SK-N-SH (cell line): ENCODE measurements at regions not wholly inside any gene's neighbourhood (a gene's known extent, or its start where the extent isn't known, plus 50 kb on each side); places are given as distances from the start of the nearest gene placed in this dataset.

ENCODE experiments used
- CTCF ChIA-PET: fragments of 300-600, 350-600 bp; formaldehyde crosslinking; extraction: SDS; loops from one replicate; lab custom pipeline; 2021; lab: Yijun Ruan, JAX
- POLR2A ChIA-PET: fragments of 350-600 bp; sonication (Branson Sonifier 250); formaldehyde crosslinking; extraction: SDS; loops from one replicate; lab custom pipeline; 2020; ENCODE audit warnings: antibody characterized with exemption, inconsistent platforms; lab: Yijun Ruan, JAX
- DNase-seq: peaks from one replicate; pipeline ENCODE4 v3.0.0; 2012
- H2AFZ ChIP-seq: fragments of 200-600 bp; sonication (generic); 2 replicates; pipeline ENCODE4 v1.8.1; 2016; ENCODE audit warnings: antibody characterized with exemption, mild to moderate bottlenecking, low read depth
- H3F3A ChIP-seq: fragments of 200-600 bp; sonication (generic); replicated peaks from 2 replicates; pipeline ENCODE3; 2016; ENCODE audit warnings: antibody characterized with exemption, mild to moderate bottlenecking; ENCODE audit not compliant: insufficient read depth
- H3K27ac ChIP-seq, 2 experiments: fragments of 200-500 bp in 1 of 2; fragments of 200-600 bp in 1 of 2; sonication (Bioruptor generic) in 1 of 2; sonication (generic), shearing (Covaris generic) in 1 of 2; 2 replicates each; pipeline versions ENCODE4 v1.5.1 to v1.6.1; 2014 to 2016; ENCODE audit warnings: low read depth in 2 of 2, inconsistent platforms in 1 of 2, low read length in 1 of 2, mild to moderate bottlenecking in 1 of 2, mixed read lengths in 1 of 2
- H3K27me3 ChIP-seq: fragments of 200-600 bp; sonication (generic), shearing (Covaris generic); 2 replicates; pipeline ENCODE4 v1.6.1; 2016; ENCODE audit warnings: mixed run types; ENCODE audit not compliant: insufficient read depth
- H3K36me3 ChIP-seq, 2 experiments: fragments of 200-500 bp in 1 of 2; fragments of 200-600 bp in 1 of 2; sonication (Bioruptor generic) in 1 of 2; sonication (generic) in 1 of 2; replicated peaks in 1 of 2; 2 replicates each; pipeline versions ENCODE3 to v1.5.1; 2014 to 2016; ENCODE audit warnings: low read length in 1 of 2, mild to moderate bottlenecking in 1 of 2; ENCODE audit not compliant: insufficient read depth in 2 of 2, control insufficient read depth in 1 of 2
- H3K4me1 ChIP-seq, 2 experiments: fragments of 200-500 bp in 1 of 2; fragments of 200-600 bp in 1 of 2; sonication (Bioruptor generic) in 1 of 2; sonication (generic), shearing (Covaris generic) in 1 of 2; 2 replicates each; pipeline versions ENCODE4 v1.5.1 to v1.6.1; 2014 to 2016; ENCODE audit warnings: low read depth in 1 of 2, low read length in 1 of 2, mixed run types in 1 of 2; ENCODE audit not compliant: insufficient read depth in 2 of 2, control insufficient read depth in 1 of 2
- H3K4me2 ChIP-seq: fragments of 200-600 bp; sonication (generic), shearing (Covaris generic); 2 replicates; pipeline ENCODE4 v1.6.1; 2017; ENCODE audit warnings: mixed run types
- H3K4me3 ChIP-seq, 2 experiments: fragments of 200-500 bp in 1 of 2; fragments of 200-600 bp in 1 of 2; sonication (Bioruptor generic) in 1 of 2; sonication (generic), shearing (Covaris generic) in 1 of 2; 2 replicates each; pipeline versions ENCODE4 v1.5.1 to v1.8.1; 2014 to 2016; ENCODE audit warnings: low read depth in 2 of 2, inconsistent platforms in 1 of 2, low read length in 1 of 2, mild to moderate bottlenecking in 1 of 2, mixed read lengths in 1 of 2, moderate library complexity in 1 of 2
- H3K79me2 ChIP-seq: fragments of 200-600 bp; sonication (generic); 2 replicates; pipeline ENCODE4 v1.8.1; 2017; ENCODE audit warnings: mild to moderate bottlenecking; ENCODE audit not compliant: insufficient read depth
- H3K9ac ChIP-seq: fragments of 200-600 bp; sonication (generic); 2 replicates; pipeline ENCODE4 v1.6.1; 2017; ENCODE audit warnings: mixed run types
- H3K9me2 ChIP-seq: fragments of 200-600 bp; sonication (generic); 2 replicates; pipeline ENCODE4 v1.6.1; 2017; ENCODE audit warnings: mixed run types
- H3K9me3 ChIP-seq: fragments of 200-600 bp; sonication (generic); 2 replicates; pipeline ENCODE4 v1.6.1; 2017; ENCODE audit warnings: mixed run types, mild to moderate bottlenecking, moderate library complexity
- H4K20me1 ChIP-seq: fragments of 200-600 bp; sonication (generic); 2 replicates; pipeline ENCODE4 v1.6.1; 2017; ENCODE audit warnings: mild to moderate bottlenecking, mixed run types; ENCODE audit not compliant: insufficient read depth
- EP300 ChIP-seq, 2 experiments: IDR thresholded peaks; 2 replicates each; pipeline versions ENCODE4 v1.4.0 to v1.6.1; 2012; ENCODE audit warnings: borderline replicate concordance in 1 of 2, low read depth in 1 of 2, low read length in 1 of 2
- EZH2phosphoT487 ChIP-seq: fragments of 200-600 bp; sonication (generic); IDR thresholded peaks from 2 replicates; pipeline ENCODE4 v1.6.1; 2017; ENCODE audit warnings: low read depth, mixed run types, mild to moderate bottlenecking, antibody characterized with exemption, moderate library complexity, borderline replicate concordance
- FOSL2 ChIP-seq: IDR thresholded peaks from 2 replicates; pipeline ENCODE4 v1.4.0; 2012; ENCODE audit warnings: low read depth, mild to moderate bottlenecking, moderate library complexity, borderline replicate concordance
- FOXM1 ChIP-seq: IDR thresholded peaks from 2 replicates; pipeline ENCODE4 v1.4.0; 2012; ENCODE audit warnings: low read depth, mild to moderate bottlenecking
- JUND ChIP-seq: IDR thresholded peaks from 2 replicates; pipeline ENCODE4 v1.4.0; 2012
- NFIC ChIP-seq: IDR thresholded peaks from 2 replicates; pipeline ENCODE4 v1.4.0; 2012; ENCODE audit warnings: borderline replicate concordance
- PBX3 ChIP-seq: IDR thresholded peaks from 2 replicates; pipeline ENCODE4; 2012
- RCOR1 ChIP-seq: fragments of 150-350 bp; IDR thresholded peaks from 2 replicates; pipeline ENCODE4 v1.6.1; 2017; ENCODE audit warnings: antibody characterized with exemption, low read length
- REST ChIP-seq: IDR thresholded peaks from 2 replicates; pipeline ENCODE4 v1.6.1; 2012; ENCODE audit warnings: mild to moderate bottlenecking, low read depth, low read length, moderate library complexity
- TAF1 ChIP-seq: IDR thresholded peaks from 2 replicates; pipeline ENCODE4 v1.6.1; 2012; ENCODE audit warnings: low read depth, mild to moderate bottlenecking, low read length, moderate library complexity, borderline replicate concordance
- TCF12 ChIP-seq: IDR thresholded peaks from 2 replicates; pipeline ENCODE4 v1.4.0; 2012
- WGBS: methylation state at CpG from one replicate; pipeline ENCODE4 v1.1.6; 2017; ENCODE audit warnings: low lambda C conversion rate; 5-methylcytosine and 5-hydroxymethylcytosine counted together

- TF ChIP-seq REST (no peak), FOSL2 (no peak)
These were observed 245.7 kb upstream of the RORA start (continued) for GRCh38 chr15:61474796-61475195.

GRCh38 chr15:61467823-61468222 is 238.7 kb upstream of the RORA start:
- no peak for TF ChIP-seq EZH2phosphoT487
- TF ChIP-seq FOSL2, result peak; percentile 34; the same call in 1 of the 2 replicates
- TF ChIP-seq PBX3, result peak; percentile 80
- TF ChIP-seq TCF12, result peak; percentile 45
- 0 out of 4 replicates have a peak, but pooled peaks of 1 of the 2 experiments have one; percentile 33 for TF ChIP-seq EP300 (IDR thresholded peaks at IDR 0.05; ENCODE audit: borderline replicate concordance in 1 of 2, low read depth in 1 of 2, low read length in 1 of 2)
- peak; percentile 55 for TF ChIP-seq JUND
- peak; percentile 22; the same call in 1 of the 2 replicates for TF ChIP-seq NFIC
- TF ChIP-seq RCOR1, result no peak
- no peak for TF ChIP-seq REST
- TF ChIP-seq TAF1, result no peak
- TF ChIP-seq FOXM1, result 0 out of 2 replicates have a peak, but pooled peaks have one; percentile 27
- H3K36me3 ChIP-seq, result no peaks in the 10 kb centered on the region
- H3K9ac ChIP-seq, result no peak overlapping the region
- H3F3A ChIP-seq, result peaks cover 13% of the 10 kb centered on the region
- no peaks in the 10 kb centered on the region for H4K20me1 ChIP-seq
- no peaks in the 10 kb centered on the region for H3K79me2 ChIP-seq
- ChIA-PET CTCF (interaction anchor here (0.7 kb wide), 1 partner anchor 8 kb away, joined by 3 read pairs; no protein-coding TSS in a partner anchor), POLR2A (no interaction called here)
- no peak overlapping the region for H3K4me2 ChIP-seq
- no peak overlapping the region for H2AFZ ChIP-seq
- H3K9me3 ChIP-seq, result no peaks in the 10 kb centered on the region
- no peaks in the 10 kb centered on the region; a peak in 1 of 4 replicates for H3K4me1 ChIP-seq
- WGBS, result 11% methylated on average over 2 of the region's 2 CpGs
- peak overlapping the region; percentile 49 to 50; a peak in 2 of 4 replicates for H3K27ac ChIP-seq
- no peaks in the 10 kb centered on the region for H3K27me3 ChIP-seq
- H3K9me2 ChIP-seq, result no peaks in the 10 kb centered on the region
- DNase-seq, result no peak
- no peak overlapping the region for H3K4me3 ChIP-seq
